Mesenchymal stem cell (in vitro differentiated cells and primary cell): ENCODE measurements at regions not wholly inside any gene's neighbourhood (a gene's known extent, or its start where the extent isn't known, plus 50 kb on each side); places are given as distances from the start of the nearest gene placed in this dataset.

Experiments
- DNase-seq: peaks from one replicate; pipeline ENCODE4 v3.0.0-alpha.2; 2013
- H2AFZ ChIP-seq: one replicate; pipeline ENCODE4 v1.6.1; 2013; ENCODE audit warnings: low read depth, mild to moderate bottlenecking, control low read depth, inconsistent platforms, low read length, moderate library complexity
- H2AK5ac ChIP-seq: 2 replicates; pipeline ENCODE4 v1.6.1; 2013; ENCODE audit warnings: low read length, moderate library complexity, mild to moderate bottlenecking, inconsistent platforms; ENCODE audit not compliant: severe bottlenecking
- H2BK120ac ChIP-seq: one replicate; pipeline ENCODE4 v1.6.1; 2013; ENCODE audit warnings: low read depth, mild to moderate bottlenecking, inconsistent platforms, low read length, moderate library complexity
- H2BK12ac ChIP-seq, 2 experiments: one replicate each; pipeline ENCODE4 v1.6.1; 2013; ENCODE audit warnings: inconsistent platforms in 2 of 2, low read length in 2 of 2, mild to moderate bottlenecking in 2 of 2, moderate library complexity in 2 of 2, control low read depth in 1 of 2
- H2BK15ac ChIP-seq: one replicate; pipeline ENCODE4 v1.6.1; 2013; ENCODE audit warnings: mild to moderate bottlenecking, low read depth, inconsistent platforms; ENCODE audit not compliant: poor library complexity, severe bottlenecking
- H2BK5ac ChIP-seq: 2 replicates; pipeline ENCODE4 v1.6.1; 2013; ENCODE audit warnings: low read depth, mild to moderate bottlenecking, low read length, control low read depth, inconsistent platforms; ENCODE audit not compliant: poor library complexity, severe bottlenecking
- H3K14ac ChIP-seq, 2 experiments: one replicate each; pipeline ENCODE4 v1.6.1; 2013; ENCODE audit warnings: inconsistent platforms in 2 of 2, low read length in 2 of 2, control low read depth in 1 of 2, mild to moderate bottlenecking in 1 of 2, moderate library complexity in 1 of 2
- H3K18ac ChIP-seq, 2 experiments: one replicate each; pipeline ENCODE4 v1.6.1; 2013; ENCODE audit warnings: inconsistent platforms in 2 of 2, low read length in 2 of 2, control low read depth in 1 of 2, low read depth in 1 of 2, mild to moderate bottlenecking in 1 of 2
- H3K23ac ChIP-seq, 2 experiments: one replicate each; pipeline ENCODE4 v1.6.1; 2013; ENCODE audit warnings: inconsistent platforms in 2 of 2, low read length in 2 of 2, mild to moderate bottlenecking in 2 of 2, moderate library complexity in 2 of 2, control low read depth in 1 of 2
- H3K27ac ChIP-seq: 2 replicates; pipeline ENCODE4 v1.5.1; 2013; ENCODE audit warnings: mild to moderate bottlenecking, moderate library complexity, low read length, control low read depth, inconsistent platforms; ENCODE audit not compliant: poor library complexity, severe bottlenecking
- H3K27me3 ChIP-seq, 2 experiments: 2 replicates each; pipeline versions ENCODE4 v1.6.1 to v1.7.0; 2013; ENCODE audit warnings: low read length in 2 of 2, mild to moderate bottlenecking in 2 of 2, moderate library complexity in 2 of 2, control low read depth in 1 of 2, inconsistent platforms in 1 of 2; ENCODE audit not compliant: control insufficient read depth in 1 of 2, insufficient read depth in 1 of 2
- H3K36me3 ChIP-seq, 2 experiments: 2 replicates each; pipeline versions ENCODE4 v1.6.1 to v1.7.0; 2013; ENCODE audit warnings: low read length in 2 of 2, control low read depth in 1 of 2, inconsistent platforms in 1 of 2, low read depth in 1 of 2, mild to moderate bottlenecking in 1 of 2; ENCODE audit not compliant: insufficient read depth in 2 of 2, control insufficient read depth in 1 of 2
- H3K4ac ChIP-seq, 2 experiments: one replicate each; pipeline ENCODE4 v1.6.1; 2013; ENCODE audit warnings: inconsistent platforms in 2 of 2, low read length in 2 of 2, mild to moderate bottlenecking in 2 of 2, moderate library complexity in 2 of 2, control low read depth in 1 of 2, low read depth in 1 of 2
- H3K4me1 ChIP-seq: 2 replicates; pipeline ENCODE4 v1.6.1; 2013; ENCODE audit warnings: low read depth, low read length, control low read depth; ENCODE audit not compliant: control insufficient read depth, insufficient read depth
- H3K4me2 ChIP-seq: 2 replicates; pipeline ENCODE4 v1.6.1; 2013; ENCODE audit warnings: low read length, mild to moderate bottlenecking, inconsistent platforms; ENCODE audit not compliant: poor library complexity, severe bottlenecking
- H3K4me3 ChIP-seq, 2 experiments: 2 replicates each; pipeline versions ENCODE4 v1.5.1 to v1.7.0; 2013; ENCODE audit warnings: low read length in 2 of 2, mild to moderate bottlenecking in 2 of 2, control low read depth in 1 of 2, low read depth in 1 of 2; ENCODE audit not compliant: insufficient read depth in 1 of 2
- H3K79me1 ChIP-seq: replicated peaks from 2 replicates; pipeline ENCODE4 v1.6.1; 2013; ENCODE audit warnings: mild to moderate bottlenecking, control low read depth, low read length, inconsistent platforms; ENCODE audit not compliant: poor library complexity, severe bottlenecking
- H3K9ac ChIP-seq: 2 replicates; pipeline ENCODE4 v1.7.0; 2013; ENCODE audit warnings: mild to moderate bottlenecking, low read length, moderate library complexity
- H3K9me3 ChIP-seq: 2 replicates; pipeline ENCODE4 v1.7.0; 2013; ENCODE audit warnings: mild to moderate bottlenecking, low read length; ENCODE audit not compliant: control insufficient read depth
- H4K8ac ChIP-seq: one replicate; pipeline ENCODE4 v1.6.1; 2013; ENCODE audit warnings: inconsistent platforms, mild to moderate bottlenecking, low read length, moderate library complexity
- H4K91ac ChIP-seq: one replicate; pipeline ENCODE4 v1.6.1; 2013; ENCODE audit warnings: mild to moderate bottlenecking, low read length, inconsistent platforms
- WGBS: methylation state at CpG from one replicate; pipeline ENCODE4 v1.1.7; 2013; ENCODE audit warnings: mixed read lengths; 5-methylcytosine and 5-hydroxymethylcytosine counted together

GRCh38 chr3:135853981-135854380, 111.5 kb upstream of the PPP2R3A start:
- Histone ChIP-seq H2BK120ac (no peak overlapping the region), H2AK5ac (no peak overlapping the region), H2BK15ac (no peak overlapping the region), H3K9me3 (peaks cover 2% of the 10 kb centered on the region), H3K4me3 (no peak overlapping the region), H3K4ac (no peak overlapping the region), H4K91ac (no peak overlapping the region), H3K9ac (no peak overlapping the region), H3K4me2 (no peak overlapping the region), H3K79me1 (no peaks in the 10 kb centered on the region), H2AFZ (no peak overlapping the region), H2BK5ac (no peak overlapping the region), H2BK12ac (no peak overlapping the region), H3K4me1 (no peaks in the 10 kb centered on the region), H3K27ac (no peak overlapping the region), H3K27me3 (peaks cover 0 to 4% of the 10 kb centered on the region in 2 experiments), H3K23ac (no peak overlapping the region), H4K8ac (no peak overlapping the region), H3K18ac (no peak overlapping the region), H3K14ac (no peak overlapping the region), H3K36me3 (no peaks in the 10 kb centered on the region)
- 39% methylated on average over 2 of the region's 2 CpGs for WGBS
- no peak for DNase-seq

- Histone ChIP-seq H2BK5ac (no peak overlapping the region), H2AK5ac (no peak overlapping the region), H3K14ac (no peak overlapping the region), H2BK15ac (no peak overlapping the region), H2AFZ (no peak overlapping the region), H4K91ac (no peak overlapping the region), H3K79me1 (no peaks in the 10 kb centered on the region), H3K18ac (no peak overlapping the region), H3K27me3 (peaks cover 0 to 4% of the 10 kb centered on the region in 2 experiments), H2BK120ac (no peak overlapping the region), H2BK12ac (no peak overlapping the region), H3K4ac (no peak overlapping the region), H3K23ac (no peak overlapping the region), H3K4me3 (no peak overlapping the region), H3K27ac (no peak overlapping the region), H3K9ac (no peak overlapping the region), H3K4me2 (no peak overlapping the region), H4K8ac (no peak overlapping the region), H3K9me3 (no peaks in the 10 kb centered on the region), H3K4me1 (no peaks in the 10 kb centered on the region), H3K36me3 (no peaks in the 10 kb centered on the region)
- DNase-seq = no peak
- WGBS = 84% methylated on average over 2 of the region's 2 CpGs
These were observed 104.8 kb upstream of the PPP2R3A start for GRCh38 chr3:135860761-135861160.

GRCh38 chr3:135862361-135862760, 103.2 kb upstream of the PPP2R3A start:
- H3K18ac ChIP-seq = no peak overlapping the region
- no peak for DNase-seq
- no peaks in the 10 kb centered on the region for H3K27me3 ChIP-seq
- no peak overlapping the region for H2BK5ac ChIP-seq
- no peaks in the 10 kb centered on the region for H3K9me3 ChIP-seq
- H2BK15ac ChIP-seq = no peak overlapping the region
- H3K4me1 ChIP-seq = no peaks in the 10 kb centered on the region
- no peaks in the 10 kb centered on the region for H3K79me1 ChIP-seq
- no peak overlapping the region for H3K9ac ChIP-seq
- H2BK12ac ChIP-seq = no peak overlapping the region
- no CpG with 5 or more reads among the region's 1 CpG for WGBS
- no peak overlapping the region for H3K4me2 ChIP-seq
- H2AFZ ChIP-seq = no peak overlapping the region
- H3K4ac ChIP-seq = no peak overlapping the region
- H2AK5ac ChIP-seq = no peak overlapping the region
- no peaks in the 10 kb centered on the region for H3K36me3 ChIP-seq
- H3K4me3 ChIP-seq = no peak overlapping the region
- no peak overlapping the region for H4K8ac ChIP-seq
- no peak overlapping the region for H3K14ac ChIP-seq
- no peak overlapping the region for H3K23ac ChIP-seq
- H4K91ac ChIP-seq = no peak overlapping the region
- H2BK120ac ChIP-seq = no peak overlapping the region
- H3K27ac ChIP-seq = no peak overlapping the region

GRCh38 chr3:135864060-135864459, 101.5 kb upstream of the PPP2R3A start:
- Histone ChIP-seq H3K4me2 (no peak overlapping the region), H3K9me3 (no peaks in the 10 kb centered on the region), H4K8ac (no peak overlapping the region), H2AK5ac (no peak overlapping the region), H2BK120ac (no peak overlapping the region), H4K91ac (no peak overlapping the region), H3K4ac (no peak overlapping the region), H3K9ac (no peak overlapping the region), H3K4me1 (no peaks in the 10 kb centered on the region), H2AFZ (no peak overlapping the region), H3K79me1 (no peaks in the 10 kb centered on the region), H3K23ac (no peak overlapping the region), H2BK12ac (no peak overlapping the region), H3K14ac (no peak overlapping the region), H3K4me3 (no peak overlapping the region), H2BK15ac (no peak overlapping the region), H3K27ac (no peak overlapping the region), H3K36me3 (no peaks in the 10 kb centered on the region), H3K27me3 (no peaks in the 10 kb centered on the region), H3K18ac (no peak overlapping the region), H2BK5ac (no peak overlapping the region)
- DNase-seq = no peak
- WGBS = 62% methylated on average over 1 of the region's 1 CpG
